GM21825 (cell line): ENCODE measurements at regions not wholly inside any gene's neighbourhood (a gene's known extent, or its start where the extent isn't known, plus 50 kb on each side); places are given as distances from the start of the nearest gene placed in this dataset.
"Not testable (repeated sequence)": the region's sequence is repeated elsewhere in the genome, so short reads cannot be mapped to it uniquely, and the experiment has no call there.

Experiments
- ATAC-seq: cut with Tn5 transposase; IDR thresholded peaks from one replicate; pipeline ENCODE4 v1.9.1; 2021; ENCODE audit warnings: mild to moderate bottlenecking, moderate library complexity; ENCODE audit not compliant: unreplicated experiment

- no peak for ATAC-seq
Measured at GRCh38 chr7:23887660-23888059, 177.6 kb downstream of the STK31 start.

GRCh38 chr7:23888958-23889357 is 178.9 kb downstream of the STK31 start:
- no peak for ATAC-seq

GRCh38 chr7:23889566-23889965 is 179.5 kb downstream of the STK31 start:
- no peak for ATAC-seq

GRCh38 chr7:23892019-23892418 is 182.0 kb downstream of the STK31 start:
- ATAC-seq = no peak

- no peak for ATAC-seq
Measured at GRCh38 chr7:23893176-23893941, 183.3 kb downstream of the STK31 start.

- no peak for ATAC-seq
Measured at GRCh38 chr7:23893942-23894891, 184.2 kb downstream of the STK31 start.

- no peak for ATAC-seq
Measured at GRCh38 chr7:23894892-23895569, 185.0 kb downstream of the STK31 start.

- ATAC-seq = no peak
Measured at GRCh38 chr7:23895666-23896096, 185.7 kb downstream of the STK31 start.

GRCh38 chr7:23898619-23899018 is 188.6 kb downstream of the STK31 start:
- no peak for ATAC-seq

- ATAC-seq = not testable (repeated sequence)
Measured at GRCh38 chr7:23904901-23905300, 194.9 kb downstream of the STK31 start.

- ATAC-seq = no peak
Measured at GRCh38 chr7:23907012-23907411, 197.0 kb downstream of the STK31 start.

- no peak for ATAC-seq
Measured at GRCh38 chr7:23909426-23909825, 199.4 kb downstream of the STK31 start.

- no peak for ATAC-seq
Measured at GRCh38 chr7:23912065-23912464, 202.0 kb downstream of the STK31 start.

GRCh38 chr7:23913016-23913415 is 203.0 kb downstream of the STK31 start:
- ATAC-seq = no peak

GRCh38 chr7:23915236-23915635 is 205.2 kb downstream of the STK31 start:
- ATAC-seq = no peak

GRCh38 chr7:23918286-23918685 is 208.3 kb downstream of the STK31 start:
- no peak for ATAC-seq

GRCh38 chr7:23918856-23919255 is 208.8 kb downstream of the STK31 start:
- no peak for ATAC-seq

GRCh38 chr7:23925088-23925487 is 215.1 kb downstream of the STK31 start:
- no peak for ATAC-seq

- ATAC-seq = no peak
Measured at GRCh38 chr7:23927709-23928417, 217.8 kb downstream of the STK31 start.

- no peak for ATAC-seq
Measured at GRCh38 chr7:23928418-23928775, 218.4 kb downstream of the STK31 start.

GRCh38 chr7:23930312-23930711 is 220.3 kb downstream of the STK31 start:
- ATAC-seq = no peak
